ENCODE measurements at regions not wholly inside any gene's neighbourhood (a gene's known extent, or its start where the extent isn't known, plus 50 kb on each side); places are given as distances from the start of the nearest gene placed in this dataset.

DNA sequence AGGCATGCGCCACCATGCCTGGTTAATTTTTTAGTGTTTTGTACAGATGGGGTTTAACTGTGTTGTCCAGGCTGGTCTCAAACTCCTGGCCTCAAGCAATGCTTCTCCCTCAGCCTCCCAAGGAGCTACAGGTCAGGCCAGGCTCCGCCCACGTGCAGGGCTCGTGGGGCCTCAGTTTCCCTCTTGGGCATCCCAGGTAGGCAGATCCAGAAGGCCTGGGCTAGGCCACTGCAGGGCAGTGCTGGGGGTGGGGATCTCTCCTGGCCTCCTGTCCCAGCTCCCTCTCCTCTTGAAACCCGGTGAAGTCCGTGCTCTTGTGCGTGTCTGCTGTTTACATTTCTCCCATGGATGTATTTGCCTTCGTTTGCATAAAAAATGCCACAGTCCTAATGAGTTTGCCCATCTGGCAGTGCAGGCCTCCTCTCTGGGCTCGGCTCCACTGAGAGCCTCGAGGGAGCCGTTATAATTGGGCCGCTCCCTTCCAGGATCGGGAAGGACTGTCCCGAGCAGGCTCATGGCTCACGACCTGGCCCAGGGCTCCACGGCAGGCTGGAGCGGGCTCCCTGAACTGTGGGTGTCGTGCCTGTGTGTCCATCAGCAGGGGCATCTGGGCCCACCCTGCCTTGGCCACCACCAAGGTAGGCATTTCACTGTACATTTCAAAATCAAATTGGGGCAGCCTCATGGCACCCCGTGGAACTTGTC is 52.6 kb upstream of the RUFY1 start:
- Histone ChIP-seq H3K4me3 (no peak overlapping the region), H3K36me3 (no peaks in the 10 kb centered on the region), H3K27me3 (no peaks in the 10 kb centered on the region), H3K9me3 (no peaks in the 10 kb centered on the region)
- DNase-seq, result no peak

DNA sequence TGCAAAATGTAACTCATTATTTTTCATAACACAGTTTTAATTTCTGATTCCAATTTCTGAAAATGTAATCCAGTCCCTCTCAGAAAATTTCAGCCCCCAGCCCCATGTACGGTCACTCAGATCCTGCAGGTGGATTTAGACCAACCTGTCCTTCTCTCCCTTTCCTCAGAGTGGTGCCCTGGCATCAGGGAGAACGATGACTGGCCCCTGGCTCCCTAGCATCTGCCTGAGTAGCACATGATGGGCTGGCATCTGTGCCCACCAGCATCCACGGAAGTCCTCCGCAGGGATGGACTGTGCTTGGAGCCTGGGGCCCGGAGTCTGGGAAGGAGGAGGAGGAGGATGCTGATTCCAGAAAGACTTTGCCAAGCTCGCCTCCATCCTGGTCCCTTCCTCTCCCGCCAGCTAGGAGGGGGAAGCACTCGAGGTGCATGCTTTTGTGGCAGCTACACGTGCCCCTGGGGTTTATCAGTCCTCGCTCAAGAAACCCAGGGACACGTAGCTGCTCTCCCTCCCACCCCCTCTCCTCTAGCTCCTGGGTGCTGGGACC is 54.4 kb upstream of the RUFY1 start:
- H3K4me3 ChIP-seq, result no peak overlapping the region
- no peaks in the 10 kb centered on the region for H3K27me3 ChIP-seq
- peaks cover 3% of the 10 kb centered on the region for H3K9me3 ChIP-seq
- H3K36me3 ChIP-seq, result no peaks in the 10 kb centered on the region
- DNase-seq, result no peak

DNA sequence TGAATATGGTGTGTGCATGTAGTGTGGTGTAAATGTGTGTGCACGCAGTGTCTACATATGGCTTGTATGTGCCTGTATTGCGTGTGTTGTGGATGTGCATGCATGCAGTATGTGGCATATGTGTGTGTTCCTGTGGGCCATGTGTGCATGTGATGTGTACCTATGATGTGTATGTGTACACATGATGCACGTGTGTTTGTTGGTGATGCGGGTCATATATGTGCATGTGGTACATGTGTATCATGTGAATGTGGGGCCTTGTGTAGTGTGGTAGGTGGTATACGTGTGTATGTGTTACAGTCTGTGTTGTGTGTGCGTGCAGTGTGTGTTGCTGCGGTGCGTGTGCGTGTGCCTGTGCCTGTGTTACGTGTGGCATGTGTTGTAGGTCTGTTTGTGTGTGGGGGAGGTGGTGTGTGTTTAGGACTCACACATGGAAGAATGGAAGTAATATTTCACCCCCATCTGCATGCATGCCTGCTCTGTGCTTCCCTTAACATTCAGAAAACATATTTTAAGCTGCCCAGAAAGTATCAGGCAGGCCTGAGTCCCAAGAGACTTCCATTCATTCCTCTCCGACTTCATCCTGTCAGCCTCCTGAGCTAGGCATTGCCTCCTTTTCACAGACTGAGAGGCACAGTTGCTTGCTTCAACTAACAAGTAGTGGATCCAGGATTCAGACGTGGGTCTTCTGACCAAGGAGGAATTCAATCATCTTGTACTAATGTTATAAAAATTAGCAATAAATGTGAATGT is 55.4 kb upstream of the RUFY1 start:
- DNase-seq, result no peak
- peaks cover 6% of the 10 kb centered on the region for H3K9me3 ChIP-seq
- no peaks in the 10 kb centered on the region for H3K27me3 ChIP-seq
- H3K36me3 ChIP-seq, result no peaks in the 10 kb centered on the region
- no peak overlapping the region for H3K4me3 ChIP-seq

DNA sequence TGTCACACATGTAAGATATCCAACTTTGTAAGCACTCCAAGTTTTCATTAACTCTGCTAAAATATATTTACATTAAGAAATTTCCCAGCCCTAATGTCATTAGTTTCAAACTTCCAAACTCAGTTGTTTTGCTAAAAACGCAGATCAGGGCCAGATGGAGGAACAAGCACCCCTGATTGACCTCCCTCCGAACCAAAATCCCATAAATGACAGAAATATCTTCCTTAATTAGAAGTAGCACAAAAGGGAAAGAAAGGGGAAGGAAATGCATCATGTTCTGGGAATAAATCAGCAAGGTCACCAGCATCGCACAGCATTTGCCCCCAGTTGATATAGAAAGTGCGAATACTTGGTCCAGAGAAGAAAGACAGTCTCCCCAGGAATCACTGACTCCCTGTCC is 61.4 kb upstream of the RUFY1 start:
- no peak for DNase-seq
- no peaks in the 10 kb centered on the region for H3K27me3 ChIP-seq
- no peak overlapping the region for H3K4me3 ChIP-seq
- no peaks in the 10 kb centered on the region for H3K36me3 ChIP-seq
- peaks cover 6% of the 10 kb centered on the region for H3K9me3 ChIP-seq

DNA sequence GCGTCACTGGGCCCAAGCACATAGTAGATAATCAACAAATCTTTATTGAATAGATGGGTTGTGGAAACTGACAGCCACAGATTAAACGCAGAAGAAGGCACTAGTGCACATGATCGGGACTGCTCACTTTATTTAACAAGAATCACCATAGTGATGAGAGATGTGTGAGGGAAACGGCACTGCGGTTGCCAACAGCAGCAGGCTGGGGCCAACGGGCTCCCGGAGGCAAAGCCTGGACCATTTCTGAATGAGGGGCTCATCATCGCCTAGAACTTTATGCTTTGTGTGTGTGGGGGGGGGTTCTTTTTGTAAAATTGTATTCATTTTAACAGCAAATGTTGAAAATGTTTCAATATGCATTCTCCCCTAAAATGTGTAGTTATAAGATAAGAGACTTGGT is 61.9 kb upstream of the RUFY1 start:
- H3K9me3 ChIP-seq, result peaks cover 6% of the 10 kb centered on the region
- no peaks in the 10 kb centered on the region for H3K27me3 ChIP-seq
- H3K36me3 ChIP-seq, result no peaks in the 10 kb centered on the region
- H3K4me3 ChIP-seq, result no peak overlapping the region
- no peak for DNase-seq

DNA sequence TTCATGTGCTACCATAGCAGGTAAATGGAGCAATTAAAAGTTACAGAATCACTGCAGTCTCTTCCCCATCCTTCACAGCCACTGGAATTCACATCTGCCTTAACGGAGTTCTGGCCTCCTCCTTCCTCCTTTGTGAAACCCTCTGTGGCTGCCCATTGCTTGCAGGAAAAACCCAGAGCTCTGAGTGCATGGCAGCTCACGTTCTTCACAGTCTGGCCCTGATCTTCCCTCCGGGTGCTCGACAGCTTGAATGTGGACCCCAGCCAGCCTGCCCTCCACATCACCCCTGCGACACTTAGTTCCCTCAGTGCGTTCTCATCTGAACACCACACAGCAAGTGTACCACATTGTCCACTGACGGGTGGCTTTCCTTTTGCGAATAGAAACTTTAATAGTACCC is 63.2 kb upstream of the RUFY1 start:
- Histone ChIP-seq H3K4me3 (no peak overlapping the region), H3K36me3 (no peaks in the 10 kb centered on the region), H3K27me3 (no peaks in the 10 kb centered on the region), H3K9me3 (peaks cover 6% of the 10 kb centered on the region)
- DNase-seq, result no peak

DNA sequence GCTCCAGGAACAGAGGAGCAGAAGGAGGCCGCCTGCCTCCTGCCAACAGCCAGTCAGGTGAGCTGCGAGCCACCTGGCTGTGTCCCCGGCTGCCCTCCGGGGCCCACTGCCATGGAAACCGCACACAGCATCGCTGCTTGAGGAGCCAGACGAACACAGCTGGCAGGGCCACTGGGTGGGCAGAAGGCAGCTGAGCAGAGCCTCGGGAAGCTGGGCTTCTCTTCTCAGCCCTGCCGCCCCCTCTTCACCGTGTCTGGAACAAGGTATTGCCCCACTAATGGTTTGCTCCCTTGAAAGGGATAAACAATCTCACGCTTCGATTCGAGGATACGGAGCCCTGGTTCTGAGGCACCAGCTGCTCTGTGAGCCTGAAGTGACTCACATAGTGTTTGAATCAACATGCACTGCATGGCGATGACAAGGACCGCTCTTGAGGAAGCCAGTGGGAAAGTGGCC is 63.7 kb upstream of the RUFY1 start:
- Histone ChIP-seq H3K4me3 (no peak overlapping the region), H3K27me3 (no peaks in the 10 kb centered on the region), H3K9me3 (peaks cover 6% of the 10 kb centered on the region), H3K36me3 (no peaks in the 10 kb centered on the region)
- no peak for DNase-seq

DNA sequence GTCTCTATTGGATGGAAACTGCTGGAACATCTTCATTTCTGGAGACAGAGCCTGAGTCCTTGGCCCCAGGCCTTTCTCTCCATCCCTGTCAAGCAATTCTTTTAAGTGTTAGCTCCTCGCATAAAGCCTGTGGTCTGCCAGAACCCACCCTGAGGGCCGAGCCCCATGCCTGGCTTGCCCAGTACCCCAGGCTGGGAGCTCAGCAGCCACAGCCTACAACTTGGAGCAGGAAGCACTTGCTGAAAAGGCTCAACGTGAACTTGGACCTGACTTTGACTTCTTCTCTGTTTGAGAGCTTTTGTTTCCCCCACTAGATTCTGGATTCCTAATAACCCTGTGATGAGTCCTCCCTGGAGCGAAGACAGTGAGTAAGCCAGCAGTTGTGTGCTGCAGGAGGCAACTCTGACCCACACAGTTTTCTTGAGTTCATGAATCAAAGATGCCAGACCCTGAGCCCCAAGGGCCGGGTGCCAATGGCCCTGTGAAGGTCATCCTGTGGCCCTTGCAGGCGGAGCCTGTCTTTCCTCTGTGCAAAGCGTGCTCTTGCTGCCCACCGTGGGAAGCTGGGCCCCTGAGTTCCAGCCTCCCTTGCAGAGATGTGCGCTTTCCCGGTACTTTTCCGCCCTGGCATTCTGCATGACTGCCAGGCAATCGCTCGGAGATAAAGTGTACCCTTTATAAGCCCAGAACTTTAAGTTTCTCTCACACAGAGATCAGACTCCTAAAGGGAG is 64.3 kb upstream of the RUFY1 start:
- peaks cover 3% of the 10 kb centered on the region for H3K9me3 ChIP-seq
- no peaks in the 10 kb centered on the region for H3K27me3 ChIP-seq
- no peak overlapping the region for H3K4me3 ChIP-seq
- DNase-seq, result no peak
- no peaks in the 10 kb centered on the region for H3K36me3 ChIP-seq

DNA sequence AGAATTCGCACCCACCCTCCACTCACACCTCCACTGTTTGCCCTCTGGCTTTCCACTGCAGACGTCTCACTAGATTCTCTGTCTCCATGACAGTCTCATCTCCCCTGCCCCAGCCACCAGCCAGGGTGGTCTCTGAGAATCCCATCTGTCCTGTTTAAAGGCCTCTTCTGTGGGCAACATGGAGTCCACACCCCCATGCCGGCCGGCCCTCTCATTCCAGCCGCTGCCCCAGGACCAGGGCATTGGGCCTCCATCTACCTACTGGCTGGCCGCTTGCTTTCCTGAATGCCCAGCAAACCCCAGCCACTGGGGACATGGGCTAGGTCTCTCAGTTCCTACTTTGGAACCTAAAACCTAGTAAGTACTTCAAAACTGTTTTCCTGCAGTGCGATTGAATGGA is 65.6 kb upstream of the RUFY1 start:
- Histone ChIP-seq H3K4me3 (no peak overlapping the region), H3K27me3 (no peaks in the 10 kb centered on the region), H3K9me3 (peaks cover 1% of the 10 kb centered on the region; the same call in 1 of the 2 replicates), H3K36me3 (no peaks in the 10 kb centered on the region)
- DNase-seq, result no peak

DNA sequence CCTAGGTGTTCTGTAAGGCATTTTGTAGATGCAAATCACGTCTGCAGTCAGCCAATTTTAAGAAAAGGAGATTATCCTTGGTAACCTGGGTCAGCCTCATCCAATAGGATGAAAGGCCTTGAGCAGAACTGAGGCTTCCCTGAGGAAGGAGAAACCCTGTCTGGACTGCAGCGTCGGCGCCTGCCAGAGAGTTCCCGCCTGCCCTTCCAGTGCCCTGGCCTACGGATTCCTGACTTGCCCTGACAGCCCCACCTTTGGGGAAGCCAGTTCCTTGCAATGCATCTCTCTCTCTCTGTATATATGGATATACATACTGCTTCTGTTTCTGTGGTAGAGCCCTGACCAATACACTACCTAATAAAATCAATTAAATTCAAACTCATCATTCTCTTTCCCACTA is 66.2 kb upstream of the RUFY1 start:
- Histone ChIP-seq H3K4me3 (no peak overlapping the region), H3K9me3 (peaks cover 2% of the 10 kb centered on the region; the same call in 1 of the 2 replicates), H3K27me3 (no peaks in the 10 kb centered on the region), H3K36me3 (no peaks in the 10 kb centered on the region)
- no peak for DNase-seq

DNA sequence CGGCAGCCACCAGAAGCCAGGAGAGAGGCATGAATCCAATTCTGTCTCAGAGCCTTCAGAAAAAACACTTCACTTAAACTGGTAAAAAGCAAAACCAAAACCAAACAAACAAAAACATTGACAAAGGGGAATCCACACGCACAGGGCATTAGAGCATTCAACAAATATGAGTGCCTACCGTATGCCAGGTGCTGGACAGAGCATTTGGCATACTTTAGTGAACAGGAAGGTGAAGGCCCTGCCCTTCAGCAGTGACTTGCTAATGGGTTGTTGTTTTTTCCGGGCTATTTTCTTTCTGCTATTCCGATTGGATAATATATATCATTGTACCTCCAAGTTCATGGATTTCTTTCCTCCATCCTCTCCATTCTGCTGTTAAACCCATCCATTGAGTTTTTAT is 71.7 kb upstream of the RUFY1 start:
- H3K27me3 ChIP-seq, result no peaks in the 10 kb centered on the region; the same call in 1 of the 2 replicates
- H3K9me3 ChIP-seq, result peaks cover 2% of the 10 kb centered on the region; the same call in 1 of the 2 replicates
- no peak for DNase-seq
- H3K36me3 ChIP-seq, result no peaks in the 10 kb centered on the region
- no peak overlapping the region for H3K4me3 ChIP-seq

DNA sequence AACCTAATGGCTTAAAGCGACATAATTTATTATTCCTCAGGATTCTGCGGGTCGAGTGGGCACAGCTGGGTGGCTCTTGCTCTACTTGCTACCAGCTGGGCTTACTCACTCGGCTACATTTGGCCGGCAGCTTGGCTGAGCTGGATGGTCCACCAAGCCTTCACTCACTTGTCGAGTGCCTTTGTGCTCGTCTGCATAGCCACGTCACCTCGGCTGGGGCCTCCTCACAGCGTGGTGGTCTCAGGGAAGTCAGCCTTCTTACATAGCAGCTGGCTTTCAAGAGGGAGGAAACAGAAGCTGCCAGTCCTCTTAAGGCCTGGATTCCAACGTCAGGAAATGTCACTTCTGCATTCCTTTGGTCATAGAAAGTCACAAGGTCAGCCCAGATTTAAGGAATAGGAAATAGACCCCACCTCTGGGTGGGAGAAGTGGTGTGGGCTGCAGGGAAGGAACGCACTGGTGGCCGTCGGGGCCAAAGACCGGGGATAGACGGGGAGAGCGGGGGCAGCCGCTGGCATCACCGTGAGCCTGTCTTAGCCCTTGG is 75.1 kb upstream of the RUFY1 start:
- Histone ChIP-seq H3K36me3 (no peaks in the 10 kb centered on the region), H3K4me3 (no peak overlapping the region), H3K9me3 (0 out of 2 replicates have a peak, but pooled peaks cover 2% of the 10 kb centered on the region), H3K27me3 (no peaks in the 10 kb centered on the region; the same call in 1 of the 2 replicates)
- no peak for DNase-seq

DNA sequence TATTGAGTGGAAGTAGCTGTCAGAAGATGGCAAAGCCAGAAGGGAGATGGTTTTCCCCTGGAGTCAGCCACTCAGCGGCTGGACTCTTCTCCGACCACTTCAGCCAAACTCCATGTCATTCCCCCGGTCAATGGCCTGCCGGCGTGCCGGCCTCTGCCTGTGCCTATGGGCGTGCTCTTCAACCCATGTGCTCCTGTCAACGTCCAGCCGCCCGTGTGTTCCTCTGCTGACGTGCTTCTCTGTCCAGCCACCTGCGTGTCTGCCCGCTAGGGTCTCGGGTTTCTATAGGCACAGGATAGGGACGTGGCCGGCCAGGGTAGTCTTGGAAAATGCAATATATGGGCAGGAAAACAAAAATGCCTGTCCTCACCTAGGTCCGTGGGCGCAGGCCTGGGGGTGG is 77.7 kb upstream of the RUFY1 start:
- H3K27me3 ChIP-seq, result no peaks in the 10 kb centered on the region; the same call in 1 of the 2 replicates
- H3K36me3 ChIP-seq, result no peaks in the 10 kb centered on the region
- H3K4me3 ChIP-seq, result no peak overlapping the region
- H3K9me3 ChIP-seq, result no peaks in the 10 kb centered on the region
- DNase-seq, result no peak

DNA sequence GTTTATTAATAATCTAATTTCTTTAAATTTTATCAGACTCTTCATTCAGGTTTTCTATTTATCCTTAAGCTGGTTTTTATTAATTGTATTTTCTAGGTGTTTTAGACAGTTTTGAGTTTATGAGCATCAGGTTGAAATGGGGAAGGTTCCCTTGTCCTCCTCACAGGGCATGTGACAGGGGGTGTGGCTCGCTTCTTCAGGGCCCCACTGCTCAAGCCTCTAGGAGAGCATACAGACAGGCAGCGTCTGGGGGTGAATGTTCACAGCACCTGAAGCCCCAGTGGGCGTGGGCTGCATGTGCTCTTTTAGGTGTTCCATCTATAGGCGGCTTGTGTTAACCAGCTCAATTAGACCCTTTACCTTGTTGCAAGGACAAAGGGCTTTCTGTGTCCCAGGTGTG is 78.2 kb upstream of the RUFY1 start:
- no peaks in the 10 kb centered on the region; the same call in 1 of the 2 replicates for H3K27me3 ChIP-seq

DNA sequence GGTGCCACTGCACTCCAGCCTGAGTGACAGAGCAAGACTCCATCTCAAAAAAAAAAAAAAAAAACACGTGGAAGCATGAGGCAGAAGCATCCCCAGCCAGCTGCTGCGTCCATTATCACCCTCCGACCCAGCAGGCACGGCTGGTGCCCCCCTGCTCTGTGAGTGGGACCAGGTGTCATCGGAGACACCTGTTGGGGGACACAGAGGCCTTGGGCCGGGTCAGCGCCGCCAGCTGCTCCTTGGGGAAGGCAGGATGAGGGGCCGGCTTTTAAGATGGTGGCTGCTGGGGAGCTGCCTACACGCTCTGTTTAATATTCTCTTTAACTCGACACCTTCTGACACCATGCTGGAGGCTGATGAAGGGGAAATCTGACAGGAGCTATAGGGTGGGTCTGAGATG is 80.2 kb upstream of the RUFY1 start:
- no peaks in the 10 kb centered on the region for H3K36me3 ChIP-seq
- no peak for DNase-seq
- no peak overlapping the region for H3K4me3 ChIP-seq

More for the DNA sequence above, 78.2 kb upstream of the RUFY1 start:
- Histone ChIP-seq H3K4me3 (no peak overlapping the region), H3K36me3 (no peaks in the 10 kb centered on the region), H3K9me3 (no peaks in the 10 kb centered on the region)
- no peak for DNase-seq

DNA sequence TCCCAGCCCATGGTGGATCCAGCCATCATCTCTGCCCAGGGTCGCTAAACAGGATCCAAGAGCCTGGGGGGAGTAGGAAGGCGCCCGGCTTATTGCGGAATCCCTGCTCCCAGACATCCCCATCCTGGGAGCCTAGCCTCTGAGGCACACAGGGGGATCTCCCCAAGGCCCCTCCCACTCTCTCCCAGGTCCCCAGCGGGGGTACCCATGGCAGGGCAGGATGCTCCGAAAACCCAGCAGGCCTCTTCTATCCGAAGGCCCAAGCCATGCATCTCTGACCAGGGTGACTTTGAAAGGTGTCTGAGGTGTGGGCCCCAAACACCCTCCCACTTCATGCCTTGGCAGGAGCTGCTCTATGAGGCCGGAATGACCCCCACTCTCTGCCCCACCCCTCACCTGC is 81.7 kb upstream of the RUFY1 start:
- DNase-seq, result no peak
- Histone ChIP-seq H3K27me3 (no peaks in the 10 kb centered on the region), H3K4me3 (no peak overlapping the region), H3K9me3 (no peaks in the 10 kb centered on the region), H3K36me3 (no peaks in the 10 kb centered on the region)

More for the DNA sequence above, 80.2 kb upstream of the RUFY1 start:
- Histone ChIP-seq H3K27me3 (no peaks in the 10 kb centered on the region), H3K9me3 (no peaks in the 10 kb centered on the region)

DNA sequence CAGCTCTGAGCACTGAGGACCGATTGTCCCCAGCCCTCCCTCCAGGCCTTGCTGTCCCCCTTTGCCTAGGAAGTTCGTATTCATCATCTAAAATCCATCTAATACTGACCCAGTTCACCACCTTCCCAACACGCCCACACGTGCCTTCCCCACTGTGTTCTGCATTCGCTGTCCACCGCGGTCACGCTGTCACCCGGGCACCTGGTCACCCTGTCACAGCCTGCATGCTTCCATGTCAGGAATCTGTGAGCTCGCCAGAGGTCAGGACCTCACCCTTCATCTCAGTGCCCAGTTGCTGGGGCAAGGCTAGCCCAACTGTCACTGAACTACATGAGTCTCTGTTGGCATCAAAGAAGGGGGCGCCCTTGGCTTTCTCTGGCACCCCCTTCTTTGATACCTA is 82.9 kb upstream of the RUFY1 start:
- Histone ChIP-seq H3K36me3 (no peaks in the 10 kb centered on the region), H3K9me3 (no peaks in the 10 kb centered on the region), H3K4me3 (no peak overlapping the region), H3K27me3 (no peaks in the 10 kb centered on the region)
- DNase-seq, result no peak

Data from MG63 (cell line).